Keratinocyte (primary cell): ENCODE measurements at regions not wholly inside any gene's neighbourhood (a gene's known extent, or its start where the extent isn't known, plus 50 kb on each side); places are given as distances from the start of the nearest gene placed in this dataset.

Source experiments
- DNase-seq: peaks from one replicate; pipeline ENCODE4 v3.0.0-alpha.2; 2011; ENCODE audit warnings: low read depth, missing footprints, low spot score
- FAIRE-seq: peaks from 2 replicates; lab custom pipeline; 2011; peaks lifted over from hg19 to GRCh38; lab: Jason Lieb, UNC
- H2AFZ ChIP-seq: 2 replicates; pipeline ENCODE4 v1.6.0; 2012; ENCODE audit warnings: low read length, control low read depth, inconsistent platforms; ENCODE audit not compliant: control insufficient read depth
- H3K27ac ChIP-seq: 2 replicates; pipeline ENCODE4 v1.5.1; 2011; ENCODE audit warnings: low read length; ENCODE audit not compliant: control insufficient read depth, insufficient read depth
- H3K27me3 ChIP-seq: 3 replicates; pipeline ENCODE4 v1.6.0; 2011; ENCODE audit warnings: low read length; ENCODE audit not compliant: control insufficient read depth, insufficient read depth; ENCODE audit errors: extremely low read depth
- H3K36me3 ChIP-seq, 2 experiments: 2 replicates in 1 of 2; 3 replicates in 1 of 2; pipeline ENCODE4 v1.5.1; 2011; ENCODE audit warnings: low read length in 2 of 2, mild to moderate bottlenecking in 1 of 2; ENCODE audit not compliant: control insufficient read depth in 2 of 2, insufficient read depth in 2 of 2; ENCODE audit errors: extremely low read depth in 1 of 2
- H3K4me1 ChIP-seq: 3 replicates; pipeline ENCODE4 v1.5.1; 2011; ENCODE audit warnings: low read length; ENCODE audit not compliant: control insufficient read depth, insufficient read depth; ENCODE audit errors: extremely low read depth
- H3K4me2 ChIP-seq: 3 replicates; pipeline ENCODE4 v1.6.0; 2011; ENCODE audit warnings: low read depth, low read length; ENCODE audit not compliant: control insufficient read depth, insufficient read depth; ENCODE audit errors: extremely low read depth
- H3K4me3 ChIP-seq, 3 experiments: fragments of 200-600 bp in 1 of 3; sonication (generic) in 1 of 3; 2 replicates in 2 of 3; 3 replicates in 1 of 3; pipeline ENCODE4 v1.5.1; 2011 to 2016; ENCODE audit warnings: low read length in 3 of 3, mild to moderate bottlenecking in 3 of 3, control low read depth in 2 of 3, inconsistent platforms in 1 of 3, low read depth in 1 of 3, mixed read lengths in 1 of 3, mixed run types in 1 of 3, moderate library complexity in 1 of 3; ENCODE audit not compliant: control insufficient read depth in 2 of 3, insufficient read depth in 2 of 3; ENCODE audit errors: extremely low read depth in 1 of 3
- H3K79me2 ChIP-seq: 2 replicates; pipeline ENCODE4 v1.6.0; 2012; ENCODE audit warnings: low read length; ENCODE audit not compliant: control insufficient read depth, insufficient read depth
- H3K9ac ChIP-seq: 3 replicates; pipeline ENCODE4 v1.6.0; 2011; ENCODE audit warnings: low read length; ENCODE audit not compliant: control insufficient read depth, insufficient read depth; ENCODE audit errors: extremely low read depth
- H3K9me1 ChIP-seq: 3 replicates; pipeline ENCODE4 v1.6.0; 2011; ENCODE audit warnings: low read length; ENCODE audit not compliant: control insufficient read depth, insufficient read depth; ENCODE audit errors: extremely low read depth
- H3K9me3 ChIP-seq: 2 replicates; pipeline ENCODE4 v1.5.1; 2012; ENCODE audit warnings: low read depth, low read length; ENCODE audit not compliant: control insufficient read depth
- H4K20me1 ChIP-seq: 3 replicates; pipeline ENCODE4 v1.6.0; 2011; ENCODE audit warnings: low read length; ENCODE audit not compliant: control insufficient read depth, insufficient read depth; ENCODE audit errors: extremely low read depth
- EZH2 ChIP-seq: IDR thresholded peaks from one replicate; pipeline ENCODE4 v1.6.1; 2012; ENCODE audit warnings: inconsistent platforms, mild to moderate bottlenecking, low read length, moderate library complexity
- dilution Hi-C: fragments of 300-500 bp; cut with MboI; formaldehyde crosslinking; loops from one replicate; pipeline ENCODE4 v1.7.0; 2020; ENCODE audit warnings: low sequenced_read_pairs; ENCODE audit not compliant: extremely low pct_ligation_motif_present
- TF ChIP-seq, protein P1 (sequence below), 3 experiments: IDR thresholded peaks in 1 of 3; conservative IDR thresholded peaks in 1 of 3; optimal IDR thresholded peaks in 1 of 3; 2 replicates in 2 of 3; 3 replicates in 1 of 3; pipeline versions ENCODE3 to v1.5.1; 2011; ENCODE audit warnings: low read length in 3 of 3, mild to moderate bottlenecking in 3 of 3, moderate library complexity in 2 of 3, control low read depth in 1 of 3, inconsistent platforms in 1 of 3; ENCODE audit not compliant: insufficient read depth in 2 of 3; ENCODE audit errors: extremely low read depth in 1 of 3

DNA sequence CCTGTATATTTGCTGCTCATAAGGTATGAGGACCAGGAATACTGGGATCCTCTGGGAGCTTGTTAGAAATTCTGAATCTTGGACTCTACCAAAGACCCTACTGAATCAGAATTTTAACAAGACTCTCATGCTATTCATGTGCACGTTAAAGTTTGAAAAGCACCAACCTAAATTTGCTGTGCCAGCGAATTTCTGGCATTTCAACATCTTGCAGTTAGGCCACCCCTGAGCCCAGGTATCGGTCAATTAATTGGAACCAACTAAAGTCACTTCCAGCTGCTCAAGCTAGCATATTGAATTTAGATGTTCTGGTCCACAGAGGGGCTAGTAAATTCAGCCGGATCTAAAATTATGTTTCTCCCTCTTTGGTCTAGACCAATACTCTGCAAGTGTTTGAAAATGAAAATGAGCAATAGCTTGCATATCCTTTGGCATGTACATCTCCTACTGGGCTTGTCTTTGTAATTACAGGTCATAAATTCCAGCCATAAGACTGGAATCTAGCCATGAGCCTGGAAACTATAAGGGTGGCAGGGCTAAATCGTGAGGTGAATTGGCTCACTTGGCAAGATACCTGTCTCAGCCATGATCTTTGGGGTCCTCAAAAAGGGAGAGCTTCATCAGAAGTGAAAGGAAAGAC is 72.4 kb downstream of the SKA1 start:
- no peaks in the 10 kb centered on the region for H3K4me1 ChIP-seq
- H3K79me2 ChIP-seq: no peaks in the 10 kb centered on the region
- no peak overlapping the region for H2AFZ ChIP-seq
- FAIRE-seq (no peak), DNase-seq (no peak)
- H3K36me3 ChIP-seq: no peaks in the 10 kb centered on the region
- no peaks in the 10 kb centered on the region for H3K27me3 ChIP-seq
- no peak overlapping the region for H3K4me2 ChIP-seq
- no peak overlapping the region for H3K4me3 ChIP-seq
- no peaks in the 10 kb centered on the region for H4K20me1 ChIP-seq
- H3K9me1 ChIP-seq: no peaks in the 10 kb centered on the region
- dilution Hi-C loops: no loop called here
- H3K9ac ChIP-seq: no peak overlapping the region
- TF ChIP-seq, protein P1, sequence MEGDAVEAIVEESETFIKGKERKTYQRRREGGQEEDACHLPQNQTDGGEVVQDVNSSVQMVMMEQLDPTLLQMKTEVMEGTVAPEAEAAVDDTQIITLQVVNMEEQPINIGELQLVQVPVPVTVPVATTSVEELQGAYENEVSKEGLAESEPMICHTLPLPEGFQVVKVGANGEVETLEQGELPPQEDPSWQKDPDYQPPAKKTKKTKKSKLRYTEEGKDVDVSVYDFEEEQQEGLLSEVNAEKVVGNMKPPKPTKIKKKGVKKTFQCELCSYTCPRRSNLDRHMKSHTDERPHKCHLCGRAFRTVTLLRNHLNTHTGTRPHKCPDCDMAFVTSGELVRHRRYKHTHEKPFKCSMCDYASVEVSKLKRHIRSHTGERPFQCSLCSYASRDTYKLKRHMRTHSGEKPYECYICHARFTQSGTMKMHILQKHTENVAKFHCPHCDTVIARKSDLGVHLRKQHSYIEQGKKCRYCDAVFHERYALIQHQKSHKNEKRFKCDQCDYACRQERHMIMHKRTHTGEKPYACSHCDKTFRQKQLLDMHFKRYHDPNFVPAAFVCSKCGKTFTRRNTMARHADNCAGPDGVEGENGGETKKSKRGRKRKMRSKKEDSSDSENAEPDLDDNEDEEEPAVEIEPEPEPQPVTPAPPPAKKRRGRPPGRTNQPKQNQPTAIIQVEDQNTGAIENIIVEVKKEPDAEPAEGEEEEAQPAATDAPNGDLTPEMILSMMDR (optimal IDR thresholded peaks at IDR 0.05 in 1 of 3, IDR thresholded peaks at IDR 0.05 in 1 of 3, conservative IDR thresholded peaks at IDR 0.05 in 1 of 3; ENCODE audit: extremely low read depth in 1 of 3, insufficient read depth in 2 of 3, low read length in 3 of 3): no peak
- no peak for TF ChIP-seq EZH2
- no peak overlapping the region for H3K27ac ChIP-seq
- H3K9me3 ChIP-seq: no peaks in the 10 kb centered on the region

DNA sequence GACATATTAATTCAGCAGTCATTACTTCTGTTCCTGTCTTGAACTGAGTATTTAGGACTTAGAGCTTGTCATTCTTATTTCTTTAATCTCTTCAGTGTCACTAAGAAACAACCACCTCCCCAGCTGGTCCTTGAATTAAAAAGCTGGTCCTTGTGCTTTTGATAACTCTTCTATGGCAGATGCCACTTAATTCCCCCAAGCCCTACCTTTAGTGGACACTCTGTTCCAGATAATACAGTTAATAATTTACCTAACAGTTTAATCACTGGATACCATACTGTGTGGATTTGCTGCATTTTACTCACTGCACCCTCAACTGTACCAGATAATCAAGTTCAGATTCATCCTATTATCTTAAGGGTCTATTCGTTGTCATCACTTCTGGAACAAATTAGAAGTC is 73.1 kb downstream of the SKA1 start:
- H3K79me2 ChIP-seq: no peaks in the 10 kb centered on the region
- no peaks in the 10 kb centered on the region for H3K4me1 ChIP-seq
- no peaks in the 10 kb centered on the region for H4K20me1 ChIP-seq
- H3K9ac ChIP-seq: no peak overlapping the region
- no peak for TF ChIP-seq EZH2
- TF ChIP-seq, protein P1 (optimal IDR thresholded peaks at IDR 0.05 in 1 of 3, IDR thresholded peaks at IDR 0.05 in 1 of 3, conservative IDR thresholded peaks at IDR 0.05 in 1 of 3; ENCODE audit: extremely low read depth in 1 of 3, insufficient read depth in 2 of 3, low read length in 3 of 3): no peak
- dilution Hi-C loops: no loop called here
- no peaks in the 10 kb centered on the region for H3K9me1 ChIP-seq
- no peak overlapping the region for H3K27ac ChIP-seq
- H3K9me3 ChIP-seq: no peaks in the 10 kb centered on the region
- no peak overlapping the region for H3K4me2 ChIP-seq
- no peak overlapping the region for H3K4me3 ChIP-seq
- no peak overlapping the region for H2AFZ ChIP-seq
- no peaks in the 10 kb centered on the region for H3K27me3 ChIP-seq
- H3K36me3 ChIP-seq: no peaks in the 10 kb centered on the region
- FAIRE-seq (no peak), DNase-seq (no peak)
